HG03432 (cell line): ENCODE measurements at regions not wholly inside any gene's neighbourhood (a gene's known extent, or its start where the extent isn't known, plus 50 kb on each side); places are given as distances from the start of the nearest gene placed in this dataset.
"Not testable (repeated sequence)": the region's sequence is repeated elsewhere in the genome, so short reads cannot be mapped to it uniquely, and the experiment has no call there.

Experiments used
- ATAC-seq: cut with Tn5 transposase; IDR thresholded peaks from one replicate; pipeline ENCODE4 v1.9.1; 2021; ENCODE audit warnings: mild to moderate bottlenecking, moderate library complexity; ENCODE audit not compliant: unreplicated experiment

DNA sequence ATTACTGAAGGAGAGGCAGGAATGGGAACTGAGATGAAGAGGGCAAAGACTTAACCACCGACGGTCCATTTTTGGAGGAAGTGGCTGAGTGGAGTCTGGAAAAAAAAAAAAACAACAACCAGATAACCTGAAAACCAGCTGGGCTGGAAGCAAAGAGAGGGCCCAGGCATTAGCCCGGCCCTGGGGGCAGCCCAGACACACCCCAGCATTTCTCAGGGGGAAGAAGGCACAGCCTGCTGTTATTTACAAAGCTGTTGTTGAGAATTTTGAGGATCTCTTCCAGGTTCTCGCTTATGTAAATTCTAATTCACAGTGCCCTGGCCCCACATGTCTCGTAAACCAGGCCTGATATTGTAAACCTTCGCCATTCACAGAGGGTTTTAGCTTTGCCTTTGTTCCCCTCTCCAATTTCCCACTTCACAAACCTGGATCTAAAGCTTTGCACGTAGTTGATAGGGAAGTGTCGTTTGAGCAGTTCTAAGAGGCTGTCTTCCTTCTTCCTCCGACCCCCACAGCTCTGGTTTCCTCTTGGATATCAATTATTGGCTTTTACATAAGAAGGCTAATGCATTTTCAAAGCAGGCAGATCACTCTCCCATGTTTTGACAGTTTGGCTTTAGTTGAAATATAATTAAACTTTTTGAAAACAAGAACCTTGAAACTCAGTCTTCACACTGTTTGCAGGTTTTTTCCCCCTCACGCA lies 161.8 kb upstream of the IRF2BP2 start:
- no peak for ATAC-seq

DNA sequence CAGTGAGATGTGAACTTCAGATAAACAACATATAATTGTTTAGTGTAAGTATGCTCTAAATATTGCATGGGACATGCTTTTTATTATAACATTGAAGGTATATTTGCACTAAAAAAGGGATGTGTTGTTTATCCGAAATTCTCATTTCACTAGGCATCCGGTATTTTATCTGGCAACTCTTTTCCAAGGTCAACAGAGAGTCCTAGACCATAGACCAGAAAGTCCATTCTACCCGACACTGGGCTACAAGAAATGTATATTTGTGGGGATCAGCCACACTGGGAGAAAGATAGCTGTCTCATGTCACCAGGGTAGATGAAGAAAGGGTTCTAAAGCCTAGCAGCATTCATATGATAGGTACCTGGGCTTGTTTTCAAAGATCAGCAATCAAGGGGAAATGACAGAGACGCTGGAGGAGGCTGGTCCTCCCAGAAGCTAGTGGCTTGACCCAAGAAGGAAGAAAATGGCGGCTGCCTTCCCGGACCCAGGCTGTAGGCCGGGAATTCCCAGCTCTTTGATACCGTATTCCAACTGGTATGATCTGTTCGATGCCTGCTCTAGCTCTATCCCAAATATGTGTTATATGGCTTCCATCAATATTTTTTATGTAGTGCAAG lies 161.1 kb upstream of the IRF2BP2 start:
- ATAC-seq = no peak

DNA sequence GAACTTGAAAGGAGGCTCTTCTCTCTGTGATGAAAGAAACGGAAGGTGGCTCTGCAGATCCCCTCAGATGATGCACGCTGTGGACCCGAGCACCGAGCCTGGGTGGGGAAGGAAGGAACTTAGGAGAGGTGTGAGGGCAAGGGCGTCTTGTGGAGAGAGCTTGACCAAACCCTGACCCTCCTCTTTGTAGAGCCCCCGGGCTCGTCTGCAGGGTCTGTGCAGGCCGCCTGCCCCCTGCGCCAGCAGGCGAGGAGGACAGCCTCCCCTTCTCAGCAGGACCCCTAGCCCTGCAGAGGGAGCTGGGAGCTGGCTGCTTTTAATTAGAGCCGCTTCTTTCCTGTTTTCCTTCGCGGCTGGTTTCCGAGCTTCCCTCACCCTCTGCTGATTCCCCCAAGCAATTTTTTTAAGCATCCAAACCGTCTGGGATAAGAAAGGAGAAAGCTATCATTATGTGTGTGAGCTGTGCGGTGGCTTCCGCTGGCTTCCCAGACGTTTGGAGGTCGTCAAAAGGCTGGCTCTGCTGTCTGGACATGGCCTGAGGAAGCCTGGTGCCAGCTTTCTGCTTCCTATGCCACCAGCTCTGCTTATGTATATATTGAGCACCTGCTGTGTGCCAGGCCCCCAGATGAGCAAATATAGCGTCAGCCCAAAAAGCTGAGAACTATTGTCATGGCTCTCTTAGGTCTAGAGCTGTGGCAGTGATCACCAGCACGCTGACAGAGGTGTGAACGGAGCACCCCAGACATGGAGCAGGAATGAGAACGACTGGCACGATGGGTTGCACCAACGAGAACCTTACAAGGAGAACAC lies 160.2 kb upstream of the IRF2BP2 start:
- ATAC-seq = no peak

DNA sequence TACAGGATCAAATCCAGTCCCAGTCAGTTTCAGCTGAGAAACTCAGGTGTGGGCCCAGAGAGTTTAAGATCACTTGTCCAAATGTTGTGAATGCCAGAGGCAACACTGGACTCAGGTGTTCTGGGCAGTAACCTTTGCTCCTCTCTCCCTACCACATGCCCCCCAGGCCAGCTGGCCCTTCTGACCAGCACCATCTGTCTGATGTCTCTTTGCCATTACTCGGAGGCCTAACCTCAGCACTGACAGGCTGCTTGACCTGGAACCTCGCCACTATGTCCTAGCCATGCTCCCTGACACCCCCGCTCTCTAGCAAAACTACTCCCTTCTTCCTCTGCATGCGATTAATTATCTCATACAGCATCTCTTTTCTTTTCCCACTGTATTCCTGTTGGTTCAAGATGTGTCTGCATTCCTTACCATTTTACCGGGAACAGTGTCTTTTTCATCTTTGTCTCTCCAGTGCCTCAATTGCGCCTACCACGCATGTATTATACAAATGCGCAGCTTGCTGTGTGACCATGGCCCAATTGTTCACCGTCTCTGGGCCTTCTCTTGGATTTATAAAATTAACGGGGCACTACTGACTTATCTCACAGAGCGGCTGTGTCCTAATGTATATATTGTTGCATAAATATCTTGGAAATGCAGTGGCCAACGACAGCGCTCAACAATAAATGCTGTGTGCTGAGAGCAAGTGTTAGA lies 159.5 kb upstream of the IRF2BP2 start:
- ATAC-seq = no peak

DNA sequence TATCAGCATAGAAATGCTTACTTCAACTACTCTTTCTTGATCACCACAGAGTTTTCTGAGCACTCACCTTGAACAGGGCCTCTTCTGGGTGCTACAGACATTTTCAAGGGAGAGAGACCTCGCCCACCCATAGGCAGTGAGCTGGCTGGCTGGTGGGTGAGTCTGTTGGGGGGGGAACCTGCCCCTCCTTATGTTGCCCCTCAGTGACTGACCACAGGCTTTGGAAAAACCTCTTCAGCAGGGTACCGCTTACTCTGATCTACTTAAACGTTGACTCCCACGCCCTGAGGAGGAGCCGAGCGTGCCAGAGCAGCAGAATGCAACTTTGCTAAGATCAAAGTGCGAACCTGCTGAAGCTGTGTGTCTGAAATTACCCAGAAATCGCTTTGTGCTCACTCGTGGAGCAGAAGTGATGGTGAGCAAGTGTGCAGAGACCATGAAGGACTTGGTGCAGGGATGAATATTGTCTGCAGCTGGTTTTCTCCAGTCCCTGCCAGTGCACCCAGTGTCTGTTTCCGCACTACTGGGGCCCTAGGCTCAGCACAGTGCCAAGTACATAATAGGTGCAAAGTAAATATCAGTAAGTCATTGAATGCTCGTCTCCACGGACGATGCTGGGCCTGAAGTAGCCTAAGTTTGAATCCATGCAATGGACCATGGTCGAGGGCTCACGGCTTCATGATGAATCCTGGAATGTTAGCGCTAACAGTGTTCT lies 158.7 kb upstream of the IRF2BP2 start:
- ATAC-seq = no peak

DNA sequence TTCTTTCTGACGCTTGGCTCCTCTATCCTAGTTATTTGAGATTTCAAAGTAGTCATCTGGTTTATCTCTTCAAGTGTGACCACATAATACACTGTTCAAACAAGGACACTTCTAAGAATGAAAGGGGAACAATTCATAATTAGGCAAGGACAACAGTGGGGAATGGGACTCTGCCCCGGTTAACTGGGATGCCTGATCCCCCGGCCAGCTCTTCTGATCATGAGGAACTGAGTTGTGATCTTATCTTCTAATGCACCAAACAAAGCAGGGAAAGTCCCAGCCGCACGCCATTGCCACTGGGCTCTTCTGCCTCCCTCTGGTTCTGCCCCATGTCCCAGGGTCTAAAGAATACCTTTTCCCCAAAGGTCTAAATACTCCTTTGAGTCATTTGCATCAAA lies 158.2 kb upstream of the IRF2BP2 start:
- ATAC-seq = no peak

DNA sequence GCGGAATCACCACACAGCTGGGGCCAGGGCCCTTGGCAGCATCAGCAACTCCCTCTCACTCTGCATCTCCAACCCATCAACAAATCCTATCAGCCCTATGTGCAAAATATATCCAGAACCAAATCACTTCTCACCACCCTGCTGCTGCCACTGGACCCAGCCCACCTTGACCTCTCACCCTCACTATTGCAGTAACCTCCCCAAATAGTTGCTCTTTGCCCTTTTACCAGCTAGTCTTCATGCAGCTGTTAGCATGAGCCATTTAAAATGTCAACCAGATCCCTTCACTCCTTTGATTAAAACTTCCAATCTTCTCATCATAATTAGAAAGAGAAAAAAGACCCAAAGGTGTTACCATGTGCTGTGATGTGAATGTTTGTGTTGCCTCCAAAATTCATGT lies 155.7 kb upstream of the IRF2BP2 start:
- ATAC-seq = no peak

DNA sequence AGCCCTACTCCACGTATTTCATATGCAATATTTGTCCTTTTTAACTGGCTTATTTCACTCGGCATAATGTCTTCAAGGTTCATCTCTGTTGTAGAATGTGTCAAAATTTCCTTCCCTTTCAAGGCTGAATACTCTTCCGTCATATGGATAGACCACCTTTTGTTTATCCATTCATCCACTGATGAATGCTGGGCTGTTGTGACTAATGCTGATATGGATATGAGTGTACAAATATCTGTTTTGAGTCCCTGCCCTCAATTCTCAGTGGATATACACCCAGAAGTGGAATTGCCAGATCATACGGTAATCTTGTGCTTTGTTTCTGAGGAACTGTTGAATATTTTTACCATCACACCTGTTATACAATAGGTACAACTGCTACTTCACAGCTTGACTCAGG lies 155.2 kb upstream of the IRF2BP2 start:
- no peak for ATAC-seq

DNA sequence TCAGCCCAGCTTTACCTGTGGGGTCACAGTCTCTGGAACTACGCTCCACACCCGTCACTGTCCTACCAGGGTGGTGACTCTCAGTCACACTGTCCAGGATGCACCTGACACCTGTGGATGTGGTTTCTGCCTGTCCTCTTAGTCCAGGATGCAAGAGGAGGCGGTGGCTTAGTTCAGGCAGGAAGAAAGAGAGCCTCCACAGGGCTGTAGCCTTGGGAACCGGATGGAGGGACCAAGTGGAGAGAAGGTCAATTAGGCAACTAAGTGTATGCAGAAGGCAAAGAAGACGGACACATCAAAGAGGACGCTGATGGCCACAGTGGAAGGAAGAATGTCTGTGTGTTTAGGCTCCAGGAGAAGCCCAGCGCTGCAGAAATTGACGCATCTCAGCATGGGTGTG lies 153.9 kb upstream of the IRF2BP2 start:
- ATAC-seq = no peak

DNA sequence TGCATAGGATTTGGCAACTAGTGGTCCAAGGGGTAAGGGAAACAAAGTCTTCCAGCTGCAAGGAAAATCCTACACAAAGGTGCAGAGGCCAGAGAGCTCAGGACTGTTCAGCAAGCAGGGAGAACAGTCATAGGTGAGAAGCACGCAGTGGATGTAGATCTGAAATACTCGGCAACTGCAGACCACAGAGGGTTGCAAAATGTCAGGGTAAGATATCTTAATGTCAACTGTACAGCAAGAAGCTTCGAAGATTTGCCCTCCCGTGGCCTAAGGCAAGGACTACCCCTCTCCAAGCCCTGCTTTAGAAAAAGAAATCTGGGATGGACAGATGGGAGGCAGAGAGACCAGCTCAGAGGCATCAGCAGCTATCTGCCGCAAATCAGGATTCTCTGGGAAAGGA lies 153.4 kb upstream of the IRF2BP2 start:
- no peak for ATAC-seq

DNA sequence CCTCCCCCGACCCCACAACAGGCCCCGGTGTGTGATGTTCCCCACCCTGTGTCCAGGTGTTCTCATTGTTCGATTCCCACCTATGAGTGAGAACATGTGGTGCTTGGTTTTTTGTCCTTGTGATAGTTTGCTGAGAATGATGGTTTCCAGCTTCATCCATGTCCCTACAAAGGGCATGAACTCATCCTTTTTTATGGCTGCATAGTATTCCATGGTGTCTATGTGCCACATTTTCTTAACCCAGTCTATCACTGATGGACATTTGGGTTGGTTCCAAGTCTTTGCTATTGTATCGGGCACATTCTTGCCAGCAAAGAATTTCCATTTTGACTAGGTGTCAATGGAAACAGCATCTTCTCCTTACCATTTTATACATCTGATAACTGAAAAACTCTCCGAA lies 152.1 kb upstream of the IRF2BP2 start:
- not testable (repeated sequence) for ATAC-seq

DNA sequence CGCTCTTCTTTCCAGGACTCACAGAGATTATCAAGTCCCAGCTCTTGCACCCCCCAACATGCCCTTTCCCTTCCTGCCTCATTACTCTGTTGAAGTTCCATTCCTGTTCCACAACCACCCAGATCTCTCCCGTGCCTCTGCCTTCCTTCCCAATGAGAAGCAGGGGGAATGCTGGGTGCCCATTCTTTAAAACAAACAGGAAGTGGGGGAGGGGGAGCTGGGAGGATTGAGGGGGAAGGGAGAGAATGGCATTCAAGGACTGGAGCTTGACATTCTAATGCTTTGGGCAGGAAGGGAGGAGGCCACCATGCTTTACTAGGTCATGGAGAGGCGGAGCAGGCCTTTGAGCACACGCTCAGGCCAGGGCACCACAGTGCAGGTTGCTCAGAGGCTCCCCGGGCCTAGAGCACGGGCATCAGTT lies 150.3 kb upstream of the IRF2BP2 start:
- no peak for ATAC-seq

DNA sequence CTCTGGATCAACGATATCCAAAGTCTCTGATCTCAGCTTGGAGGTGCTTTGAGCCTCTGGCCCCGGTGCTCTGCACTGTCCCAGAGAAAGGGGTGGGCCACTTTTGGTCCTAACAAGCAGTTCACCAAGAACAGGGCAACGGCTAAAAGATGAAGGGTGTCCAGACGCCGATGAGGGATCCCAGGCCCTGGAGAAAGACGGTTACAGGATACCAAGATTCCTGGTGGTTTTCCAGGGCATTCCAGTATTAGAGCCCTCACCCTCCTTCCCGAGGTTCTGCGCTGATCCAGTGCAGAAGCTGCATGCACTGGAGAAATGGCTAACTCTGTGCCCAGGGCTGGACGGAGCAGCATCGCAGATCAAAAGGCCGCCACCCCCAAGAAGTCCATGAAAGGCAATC lies 149.9 kb upstream of the IRF2BP2 start:
- no peak for ATAC-seq

DNA sequence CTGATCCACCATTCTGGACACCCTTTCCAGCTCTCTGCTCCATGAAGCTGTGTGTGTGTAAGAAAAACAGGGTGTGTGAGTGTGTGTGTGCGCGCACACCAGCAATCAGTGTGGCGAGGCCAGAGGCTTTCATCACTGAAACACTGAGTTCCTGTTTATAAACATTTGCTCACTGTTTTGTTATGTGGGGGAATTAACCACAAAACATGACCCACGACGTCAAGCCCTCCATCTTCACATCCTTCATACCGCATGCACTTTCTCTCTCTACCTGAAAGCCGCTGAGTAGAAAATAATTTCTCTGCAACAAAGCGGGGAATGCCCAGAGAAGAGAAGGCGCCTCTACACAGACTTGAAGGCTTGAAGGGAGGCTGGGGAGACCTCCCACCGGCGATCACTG lies 148.9 kb upstream of the IRF2BP2 start:
- ATAC-seq = no peak

DNA sequence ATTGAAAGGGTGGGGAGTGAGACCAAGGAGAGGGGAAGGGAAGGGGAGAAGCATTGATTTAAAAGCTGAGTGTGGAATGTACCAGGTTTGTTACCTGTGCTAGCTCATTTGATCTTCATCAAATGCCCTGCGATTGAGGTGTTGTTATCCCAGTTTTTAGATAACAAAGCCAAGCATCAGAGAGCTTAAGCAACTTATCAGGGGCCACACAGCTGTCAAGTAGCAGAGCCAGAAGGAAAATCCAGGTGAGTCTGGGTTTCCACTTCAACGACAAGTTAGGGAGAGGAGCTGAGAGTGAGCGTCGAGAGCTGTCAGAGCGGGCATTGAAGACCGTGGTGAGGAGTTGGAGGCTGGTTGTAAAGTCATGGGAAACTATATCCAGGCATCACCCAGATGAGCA lies 146.9 kb upstream of the IRF2BP2 start:
- ATAC-seq = no peak

DNA sequence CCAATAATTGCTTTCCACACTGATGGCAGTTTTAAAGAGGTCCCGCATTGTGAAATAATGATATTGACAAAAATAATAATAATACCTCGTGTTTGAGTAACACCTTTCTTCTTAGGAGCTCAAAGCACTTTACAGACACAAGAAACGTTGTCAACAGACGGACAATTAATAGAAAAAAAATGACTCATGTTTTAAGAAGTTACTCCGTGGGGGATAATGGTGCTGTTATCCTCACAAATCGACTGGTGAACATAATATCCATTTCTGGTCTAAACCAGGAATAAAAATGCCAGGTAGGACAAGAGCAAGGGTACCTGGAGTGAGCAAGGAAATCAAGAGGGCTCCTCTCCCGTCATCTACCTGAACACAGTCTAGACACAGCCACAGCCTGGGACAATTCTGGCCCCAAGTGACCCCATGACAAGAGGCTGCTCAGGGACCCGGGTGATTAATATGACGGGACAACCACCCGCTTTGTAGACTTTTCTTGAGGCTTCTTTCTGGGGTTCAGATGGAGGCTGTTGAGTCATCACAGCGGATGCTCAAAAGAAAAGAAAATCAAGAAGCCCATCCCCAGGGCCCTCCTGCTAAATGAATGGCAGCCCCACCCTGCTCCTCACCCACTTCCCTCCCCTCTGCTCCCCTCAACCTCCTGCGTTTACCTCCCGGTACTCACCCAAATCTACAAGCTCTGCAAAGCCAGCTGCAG lies 146.2 kb upstream of the IRF2BP2 start:
- ATAC-seq = no peak

DNA sequence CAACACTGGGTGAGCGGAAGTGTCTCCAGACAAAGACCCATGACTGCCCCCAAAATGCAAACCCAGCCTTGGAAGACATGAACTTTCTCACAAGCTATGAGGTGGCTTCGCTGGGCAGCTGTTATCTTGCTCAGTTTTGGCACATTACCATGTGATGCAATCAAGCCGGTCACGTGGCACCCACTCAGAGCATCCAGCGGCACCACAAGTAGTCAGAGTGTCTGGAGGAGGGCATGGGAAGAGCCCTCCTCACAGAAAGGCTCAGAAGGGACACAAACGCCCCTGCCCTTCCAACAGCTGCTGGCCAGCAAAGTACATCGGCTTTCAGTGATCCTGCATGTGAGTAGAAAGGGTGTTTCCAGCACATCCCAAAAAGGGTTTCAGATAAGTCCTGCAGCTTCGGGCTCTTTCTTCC lies 145.5 kb upstream of the IRF2BP2 start:
- no peak for ATAC-seq

DNA sequence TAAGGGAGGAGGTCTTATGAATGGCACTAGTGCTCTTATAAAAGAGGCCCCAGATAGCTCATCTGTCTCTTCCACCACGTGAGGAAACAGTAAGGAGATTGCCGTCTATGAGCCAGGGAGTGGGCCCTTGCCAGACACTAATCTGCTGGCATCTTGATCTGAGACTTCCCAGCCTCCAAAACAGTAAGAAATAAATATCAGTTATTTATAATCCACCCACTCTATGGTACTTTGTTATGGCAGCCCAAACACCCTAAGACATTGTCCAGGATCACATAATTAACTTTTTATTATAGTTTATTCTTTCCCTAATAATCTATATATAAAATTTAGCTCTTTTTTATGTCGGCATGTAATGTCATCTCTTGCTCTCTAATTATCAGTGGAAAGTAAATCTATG lies 144.0 kb upstream of the IRF2BP2 start:
- no peak for ATAC-seq

DNA sequence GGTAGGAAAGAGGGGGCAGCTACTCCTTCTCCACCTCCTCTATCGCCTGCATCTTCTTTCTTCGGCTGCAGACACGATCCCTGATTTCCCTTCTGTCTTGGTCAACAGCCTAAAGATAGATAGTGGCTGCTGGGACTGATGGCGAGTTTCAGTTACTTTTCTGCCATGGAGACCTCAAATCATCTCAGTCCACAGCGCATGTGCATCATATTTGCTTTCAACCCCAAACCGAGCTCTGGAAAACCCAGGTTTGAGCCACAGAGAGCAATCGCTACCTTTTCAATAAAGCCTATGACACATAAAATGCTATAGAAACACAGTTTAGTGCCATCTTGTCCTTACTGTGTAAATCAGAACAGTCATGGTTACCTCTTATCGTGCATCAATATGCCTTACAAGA lies 142.9 kb upstream of the IRF2BP2 start:
- ATAC-seq = no peak

DNA sequence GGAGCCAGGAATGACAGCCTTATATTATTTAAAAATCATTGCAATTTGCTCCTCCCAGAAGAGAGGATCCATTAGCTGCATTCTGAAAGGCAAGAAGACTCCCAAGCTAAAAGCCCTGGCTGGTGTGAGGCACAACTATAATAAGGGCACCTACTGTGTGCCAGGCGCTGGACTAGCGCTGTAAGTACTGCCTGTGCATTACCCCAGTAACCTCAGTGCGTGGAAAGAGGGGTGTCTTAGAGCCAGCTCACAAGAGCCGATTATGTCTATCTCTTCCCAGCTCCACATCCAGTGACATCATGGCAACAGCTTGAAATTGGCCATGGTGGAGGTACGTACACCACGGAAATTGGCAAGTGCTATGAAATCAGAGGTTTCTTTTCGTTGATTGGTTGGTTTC lies 141.7 kb upstream of the IRF2BP2 start:
- ATAC-seq = no peak
